Retinal pigment epithelial cell (primary cell): ENCODE measurements at regions not wholly inside any gene's neighbourhood (a gene's known extent, or its start where the extent isn't known, plus 50 kb on each side); places are given as distances from the start of the nearest gene placed in this dataset.

Source experiments
- DNase-seq: peaks from one replicate; pipeline ENCODE4 v3.0.0-alpha.2; 2010; ENCODE audit warnings: low read depth
- H3K4me3 ChIP-seq: 2 replicates; pipeline ENCODE4 v1.5.1; 2011; ENCODE audit warnings: mild to moderate bottlenecking, low read length, control low read depth, moderate library complexity
- TF ChIP-seq, protein P1 (sequence below): conservative IDR thresholded peaks from 2 replicates; pipeline ENCODE4 v1.5.1; 2011; ENCODE audit warnings: low read depth, low read length, control low read depth, inconsistent platforms

DNA sequence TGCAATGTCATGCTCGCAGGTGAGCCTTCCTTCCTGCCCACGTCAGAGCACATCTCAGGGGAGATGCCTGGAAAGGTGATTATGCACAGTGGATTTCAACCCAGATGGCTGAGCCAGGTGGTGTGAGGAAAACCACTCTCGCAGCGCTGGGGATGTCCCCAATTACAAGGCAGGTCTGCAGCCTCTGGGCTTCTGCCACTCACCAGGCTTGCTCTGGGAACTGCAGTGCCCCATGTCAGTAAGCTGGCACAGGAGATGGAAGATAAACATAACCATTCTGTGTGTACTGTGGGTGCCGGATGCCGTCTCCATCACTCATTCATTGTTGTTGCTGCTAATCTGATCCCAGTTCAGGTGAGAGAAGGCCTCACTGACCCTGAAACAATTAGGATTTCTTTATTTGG, 222.9 kb upstream of the PITRM1 start:
- TF ChIP-seq, protein P1, sequence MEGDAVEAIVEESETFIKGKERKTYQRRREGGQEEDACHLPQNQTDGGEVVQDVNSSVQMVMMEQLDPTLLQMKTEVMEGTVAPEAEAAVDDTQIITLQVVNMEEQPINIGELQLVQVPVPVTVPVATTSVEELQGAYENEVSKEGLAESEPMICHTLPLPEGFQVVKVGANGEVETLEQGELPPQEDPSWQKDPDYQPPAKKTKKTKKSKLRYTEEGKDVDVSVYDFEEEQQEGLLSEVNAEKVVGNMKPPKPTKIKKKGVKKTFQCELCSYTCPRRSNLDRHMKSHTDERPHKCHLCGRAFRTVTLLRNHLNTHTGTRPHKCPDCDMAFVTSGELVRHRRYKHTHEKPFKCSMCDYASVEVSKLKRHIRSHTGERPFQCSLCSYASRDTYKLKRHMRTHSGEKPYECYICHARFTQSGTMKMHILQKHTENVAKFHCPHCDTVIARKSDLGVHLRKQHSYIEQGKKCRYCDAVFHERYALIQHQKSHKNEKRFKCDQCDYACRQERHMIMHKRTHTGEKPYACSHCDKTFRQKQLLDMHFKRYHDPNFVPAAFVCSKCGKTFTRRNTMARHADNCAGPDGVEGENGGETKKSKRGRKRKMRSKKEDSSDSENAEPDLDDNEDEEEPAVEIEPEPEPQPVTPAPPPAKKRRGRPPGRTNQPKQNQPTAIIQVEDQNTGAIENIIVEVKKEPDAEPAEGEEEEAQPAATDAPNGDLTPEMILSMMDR = no peak
- no peak overlapping the region for H3K4me3 ChIP-seq
- no peak for DNase-seq

DNA sequence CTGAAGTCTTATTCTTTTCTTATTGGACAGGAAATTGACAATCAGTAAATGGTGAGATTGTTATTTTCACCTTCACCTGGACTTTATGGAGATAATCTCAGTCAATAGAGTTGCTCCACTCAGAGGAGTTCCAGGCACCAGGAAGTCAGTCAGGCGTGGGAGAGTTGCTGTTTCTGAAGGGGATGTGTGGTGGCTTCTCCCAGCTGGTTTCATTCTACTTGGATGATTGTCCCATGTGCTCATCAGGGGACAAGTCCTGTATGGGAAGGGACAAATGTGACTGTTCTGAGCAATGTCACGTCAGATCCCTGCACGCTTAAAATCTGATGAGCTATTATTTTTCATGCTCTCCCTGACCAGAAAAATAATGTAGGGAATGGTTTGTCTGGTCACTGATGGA, 222.5 kb upstream of the PITRM1 start:
- TF ChIP-seq, protein P1 = no peak
- no peak for DNase-seq
- no peak overlapping the region for H3K4me3 ChIP-seq

DNA sequence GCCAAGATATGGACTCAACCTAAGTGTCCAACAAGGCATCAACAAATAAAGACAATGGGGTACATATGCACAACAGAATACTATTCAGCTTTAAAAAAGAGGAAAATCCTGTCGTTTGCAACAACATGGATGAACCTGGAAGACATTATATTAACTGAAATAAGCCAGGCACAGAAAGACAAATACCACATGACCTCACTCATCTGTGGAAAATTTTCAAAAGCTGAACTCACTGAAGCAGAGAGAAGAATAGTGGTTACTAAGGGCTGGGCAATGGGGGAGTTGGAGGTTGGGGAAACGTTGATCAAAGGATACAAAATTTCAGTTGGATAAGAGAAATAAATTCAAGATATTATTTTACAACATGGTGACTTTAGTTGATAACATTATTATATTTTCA, 221.4 kb upstream of the PITRM1 start:
- DNase-seq = no peak
- no peak overlapping the region for H3K4me3 ChIP-seq
- TF ChIP-seq, protein P1 = no peak

GRCh38 chr10:3391657-3392056, 219.1 kb upstream of the PITRM1 start:
- H3K4me3 ChIP-seq = no peak overlapping the region
- no peak for DNase-seq
- TF ChIP-seq, protein P1 = no peak

GRCh38 chr10:3389130-3389529, 216.5 kb upstream of the PITRM1 start:
- H3K4me3 ChIP-seq = no peak overlapping the region
- DNase-seq = no peak
- TF ChIP-seq, protein P1 = no peak

DNA sequence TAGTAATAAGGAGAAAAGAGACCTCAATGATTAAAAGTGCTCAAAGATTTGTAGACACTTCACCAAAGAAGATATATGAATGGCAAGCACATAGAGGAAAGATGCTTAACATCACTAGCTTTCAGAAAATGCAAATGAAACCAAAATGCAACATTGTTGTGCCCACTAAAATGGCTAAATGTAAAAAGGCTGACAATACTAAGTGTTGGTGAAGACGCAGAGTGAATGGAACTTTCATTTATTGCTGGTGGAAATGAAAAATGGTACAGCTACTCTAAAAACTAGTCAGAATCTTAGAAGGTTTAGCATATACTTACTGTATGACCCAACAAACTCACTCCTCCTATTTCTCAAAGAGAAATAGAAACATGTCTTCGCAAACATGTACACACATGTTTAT, 212.9 kb upstream of the PITRM1 start:
- no peak for DNase-seq
- H3K4me3 ChIP-seq = no peak overlapping the region
- TF ChIP-seq, protein P1 = no peak

GRCh38 chr10:3382092-3382491, 209.5 kb upstream of the PITRM1 start:
- TF ChIP-seq, protein P1 = no peak
- no peak for DNase-seq
- H3K4me3 ChIP-seq = no peak overlapping the region
